ENCODE measurements at regions not wholly inside any gene's neighbourhood (a gene's known extent, or its start where the extent isn't known, plus 50 kb on each side); places are given as distances from the start of the nearest gene placed in this dataset.

DNA sequence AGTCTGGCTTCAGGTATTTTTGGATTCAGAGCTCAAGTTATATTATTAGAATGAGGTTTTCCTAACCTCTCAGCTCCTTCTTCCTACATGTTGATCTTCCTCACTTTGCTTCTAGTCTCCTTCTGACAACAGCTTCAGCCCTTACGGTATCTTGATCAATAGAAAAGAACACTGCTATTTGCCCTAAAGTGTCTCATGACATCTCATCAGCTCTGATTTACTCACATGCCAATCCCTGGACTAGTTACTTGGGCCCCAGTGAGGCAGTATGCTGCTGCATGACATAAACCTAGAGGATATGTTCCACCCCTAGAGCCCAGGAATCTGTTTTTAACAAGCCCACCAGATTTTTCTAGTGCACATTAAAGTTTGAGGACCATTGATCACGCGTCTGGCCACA, 110.3 kb downstream of the UNC5CL start:
- Mint-ChIP-seq H3K4me1 (ENCODE audit: low read depth) (no peaks in the 10 kb centered on the region), H3K27me3 (peaks cover 2% of the 10 kb centered on the region), H3K27ac (no peak overlapping the region), H3K4me3 (no peak overlapping the region), H3K36me3 (no peaks in the 10 kb centered on the region), H3K9me3 (ENCODE audit: low read depth) (no peaks in the 10 kb centered on the region)

DNA sequence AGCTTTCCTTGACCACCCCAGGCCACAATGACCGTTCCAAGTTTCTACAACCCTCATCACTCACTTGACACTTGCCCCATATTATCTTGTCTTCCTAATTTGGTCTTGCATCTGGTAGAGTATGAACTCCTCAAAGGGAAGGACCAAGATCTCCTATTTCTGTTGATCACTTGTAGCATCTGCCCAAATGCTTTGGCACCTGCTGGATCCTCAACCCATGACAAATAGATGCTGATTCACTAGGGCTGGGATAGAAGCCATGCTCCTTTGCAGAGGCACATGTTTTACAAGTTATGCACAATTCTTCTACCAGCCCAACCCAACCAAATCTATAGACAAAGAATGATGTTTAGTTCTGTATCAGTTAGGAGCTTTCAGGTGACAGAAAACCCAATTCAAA, 110.7 kb downstream of the UNC5CL start:
- H3K9me3 Mint-ChIP-seq (ENCODE audit: low read depth): no peaks in the 10 kb centered on the region
- H3K27me3 Mint-ChIP-seq: no peaks in the 10 kb centered on the region
- no peaks in the 10 kb centered on the region for H3K36me3 Mint-ChIP-seq
- no peak overlapping the region for H3K4me3 Mint-ChIP-seq
- no peaks in the 10 kb centered on the region for H3K4me1 Mint-ChIP-seq (ENCODE audit: low read depth)
- no peak overlapping the region for H3K27ac Mint-ChIP-seq

DNA sequence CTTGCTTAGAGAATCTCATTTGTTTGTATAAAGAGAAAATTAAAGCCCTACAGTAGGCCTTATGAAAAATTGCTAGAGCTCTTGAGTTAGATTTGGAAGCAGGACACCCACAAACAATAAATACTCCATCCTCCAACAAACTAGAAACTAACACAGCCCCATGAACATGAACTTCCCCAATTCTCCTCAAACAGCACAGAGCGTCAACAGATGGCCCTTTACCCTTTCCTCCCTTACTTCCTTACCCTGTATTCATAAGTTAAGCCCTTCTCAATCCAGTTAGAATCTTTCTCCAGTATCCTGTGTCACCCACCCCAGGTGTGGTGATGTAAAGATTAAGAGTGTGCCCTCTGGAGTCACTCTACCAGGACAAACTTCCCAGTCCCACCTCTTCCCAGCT, 113.7 kb downstream of the UNC5CL start:
- no peaks in the 10 kb centered on the region for H3K9me3 Mint-ChIP-seq (ENCODE audit: low read depth)
- H3K36me3 Mint-ChIP-seq: no peaks in the 10 kb centered on the region
- no peaks in the 10 kb centered on the region for H3K4me1 Mint-ChIP-seq (ENCODE audit: low read depth)
- H3K27ac Mint-ChIP-seq: no peak overlapping the region
- no peak overlapping the region for H3K4me3 Mint-ChIP-seq
- no peaks in the 10 kb centered on the region for H3K27me3 Mint-ChIP-seq

DNA sequence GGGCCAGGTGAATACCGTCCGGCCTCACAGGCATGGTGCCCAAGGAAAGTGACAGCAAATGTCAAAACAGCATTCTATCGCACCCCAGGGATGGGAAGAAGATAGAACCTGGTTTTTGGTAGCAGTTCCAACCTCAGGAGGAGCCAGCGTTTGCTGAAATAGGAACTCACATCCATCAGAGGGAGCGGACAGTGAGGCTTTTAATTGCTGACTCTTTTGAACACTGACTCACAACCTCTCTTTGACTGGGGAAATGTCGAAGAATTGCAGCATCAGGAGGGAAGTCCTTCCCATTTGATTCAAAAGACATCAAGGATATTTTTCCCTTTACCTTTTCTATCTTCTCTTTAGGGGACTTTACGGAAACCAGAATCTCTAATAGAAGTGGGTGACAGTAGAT, 114.2 kb downstream of the UNC5CL start:
- Mint-ChIP-seq H3K27ac (no peak overlapping the region), H3K27me3 (no peaks in the 10 kb centered on the region), H3K4me1 (ENCODE audit: low read depth) (no peaks in the 10 kb centered on the region), H3K9me3 (ENCODE audit: low read depth) (no peaks in the 10 kb centered on the region), H3K4me3 (no peak overlapping the region), H3K36me3 (no peaks in the 10 kb centered on the region)

DNA sequence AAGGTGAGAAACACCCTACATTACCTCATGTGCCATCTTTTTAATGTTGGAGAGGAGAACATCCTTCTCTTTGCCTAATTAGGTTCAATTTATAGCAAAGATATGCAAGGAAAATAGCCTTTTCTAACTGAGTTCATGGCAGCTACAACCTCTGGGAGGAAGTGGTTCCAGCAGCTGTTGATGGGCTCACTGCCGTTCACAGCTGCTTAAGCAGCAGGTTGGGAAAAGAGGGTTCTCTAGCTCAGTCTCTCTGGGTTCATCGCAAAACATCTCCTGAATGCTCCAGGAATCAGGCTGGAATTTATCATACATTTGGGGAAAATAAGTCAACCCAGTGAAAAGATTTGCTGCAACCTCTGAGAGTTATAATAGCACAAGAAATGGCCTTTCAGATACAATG, 115.1 kb downstream of the UNC5CL start:
- H3K9me3 Mint-ChIP-seq (ENCODE audit: low read depth): no peaks in the 10 kb centered on the region
- H3K27ac Mint-ChIP-seq: no peak overlapping the region
- no peaks in the 10 kb centered on the region for H3K4me1 Mint-ChIP-seq (ENCODE audit: low read depth)
- H3K36me3 Mint-ChIP-seq: no peaks in the 10 kb centered on the region
- H3K4me3 Mint-ChIP-seq: no peak overlapping the region
- H3K27me3 Mint-ChIP-seq: peaks cover 2% of the 10 kb centered on the region

DNA sequence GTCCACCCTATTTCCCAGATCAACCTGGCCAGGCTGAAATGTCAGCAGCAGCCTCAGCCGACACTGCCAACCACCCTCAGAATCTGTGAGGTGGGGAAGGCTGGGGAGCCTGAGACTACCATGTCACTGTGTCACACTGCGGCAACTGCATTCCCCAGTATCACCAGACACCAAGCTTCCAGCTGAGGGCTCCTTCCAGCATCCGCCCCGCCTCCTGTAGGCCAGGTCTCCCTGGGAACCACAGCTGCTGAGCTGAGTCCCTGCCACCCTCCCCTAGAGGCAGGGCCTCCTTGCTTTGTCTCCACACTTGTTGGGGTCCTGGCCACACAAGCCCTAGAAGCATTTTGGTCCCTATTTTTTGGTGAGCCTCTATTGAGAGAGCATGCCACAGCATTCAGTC, 115.7 kb downstream of the UNC5CL start:
- Mint-ChIP-seq H3K27ac (no peak overlapping the region), H3K4me3 (no peak overlapping the region), H3K36me3 (no peaks in the 10 kb centered on the region), H3K27me3 (peaks cover 6% of the 10 kb centered on the region), H3K9me3 (ENCODE audit: low read depth) (no peaks in the 10 kb centered on the region), H3K4me1 (ENCODE audit: low read depth) (no peaks in the 10 kb centered on the region)

DNA sequence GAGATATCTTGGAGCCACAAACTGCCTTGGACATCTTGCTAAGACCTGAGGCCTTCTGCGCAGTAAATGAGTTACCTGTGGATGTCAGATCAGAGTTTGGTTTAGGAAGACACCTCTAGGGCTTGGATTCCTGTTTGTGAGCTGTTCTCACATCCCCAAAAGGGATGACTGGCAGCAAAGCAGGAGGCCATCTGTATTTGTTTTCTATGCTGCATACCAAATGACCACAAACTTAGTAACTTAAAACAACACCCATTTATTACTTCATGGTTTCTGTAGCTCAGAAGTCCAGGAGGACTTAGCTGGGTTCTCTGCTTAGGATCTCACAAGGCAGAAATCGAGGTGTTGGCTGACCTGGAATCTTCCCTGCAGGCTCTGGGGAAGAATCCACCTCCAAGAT, 116.7 kb downstream of the UNC5CL start:
- Mint-ChIP-seq H3K4me1 (ENCODE audit: low read depth) (no peaks in the 10 kb centered on the region), H3K27me3 (peaks cover 6% of the 10 kb centered on the region), H3K9me3 (ENCODE audit: low read depth) (no peaks in the 10 kb centered on the region), H3K36me3 (no peaks in the 10 kb centered on the region), H3K4me3 (no peak overlapping the region), H3K27ac (no peak overlapping the region)

DNA sequence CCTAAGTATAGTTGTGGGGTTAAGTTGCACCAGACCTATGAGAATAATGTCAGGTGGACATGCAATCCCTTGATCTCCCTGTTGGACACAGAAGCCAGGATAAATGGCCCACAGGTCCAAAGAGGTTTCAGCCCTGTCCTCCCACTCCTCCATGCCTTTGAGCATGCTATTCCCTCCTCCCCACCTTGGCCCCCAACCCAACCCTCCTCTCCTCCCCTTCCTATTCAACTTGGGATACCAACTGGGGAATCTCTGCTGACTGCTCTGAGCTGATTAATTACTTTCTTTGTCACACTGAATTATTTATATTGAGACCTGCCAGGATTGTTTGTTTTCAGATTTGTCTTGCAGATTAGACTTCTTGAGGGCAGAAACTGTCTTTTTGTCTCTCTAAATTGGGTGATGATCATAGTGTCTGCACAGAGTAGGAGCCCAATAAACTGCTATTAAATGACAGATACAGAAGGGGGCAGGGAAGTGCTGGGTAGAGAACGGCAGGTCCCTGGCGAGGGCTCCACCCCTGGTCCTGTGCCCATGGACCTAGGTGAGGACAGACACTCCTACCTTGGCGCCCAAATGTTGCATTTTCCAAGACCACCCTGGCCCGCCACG, 120.9 kb downstream of the UNC5CL start:
- H3K4me1 Mint-ChIP-seq (ENCODE audit: low read depth): no peaks in the 10 kb centered on the region
- H3K27me3 Mint-ChIP-seq: peaks cover 11% of the 10 kb centered on the region
- H3K27ac Mint-ChIP-seq: no peak overlapping the region
- no peak overlapping the region for H3K4me3 Mint-ChIP-seq
- no peaks in the 10 kb centered on the region for H3K9me3 Mint-ChIP-seq (ENCODE audit: low read depth)
- no peaks in the 10 kb centered on the region for H3K36me3 Mint-ChIP-seq

DNA sequence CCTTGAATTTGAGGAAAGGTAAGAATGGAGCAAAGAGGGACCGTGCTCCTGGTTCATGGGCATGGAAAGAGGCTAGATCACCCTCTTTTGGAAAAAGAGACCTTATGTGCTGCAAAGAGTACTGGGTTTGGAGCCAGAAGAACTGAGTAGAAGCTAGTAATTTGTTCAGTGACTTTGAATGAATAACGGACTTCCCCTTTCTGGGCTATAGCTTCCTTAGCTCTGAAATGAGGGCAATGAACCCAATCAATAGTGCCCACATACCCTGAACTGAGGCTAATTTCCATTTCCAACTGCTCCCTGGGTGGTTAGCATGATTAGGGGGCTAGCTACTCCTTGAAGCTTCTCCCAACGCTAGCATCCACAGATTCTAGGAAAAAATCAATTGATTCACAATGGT, 121.4 kb downstream of the UNC5CL start:
- no peaks in the 10 kb centered on the region for H3K9me3 Mint-ChIP-seq (ENCODE audit: low read depth)
- no peak overlapping the region for H3K27ac Mint-ChIP-seq
- H3K4me1 Mint-ChIP-seq (ENCODE audit: low read depth): no peaks in the 10 kb centered on the region
- H3K36me3 Mint-ChIP-seq: no peaks in the 10 kb centered on the region
- H3K4me3 Mint-ChIP-seq: no peak overlapping the region
- H3K27me3 Mint-ChIP-seq: peaks cover 11% of the 10 kb centered on the region

DNA sequence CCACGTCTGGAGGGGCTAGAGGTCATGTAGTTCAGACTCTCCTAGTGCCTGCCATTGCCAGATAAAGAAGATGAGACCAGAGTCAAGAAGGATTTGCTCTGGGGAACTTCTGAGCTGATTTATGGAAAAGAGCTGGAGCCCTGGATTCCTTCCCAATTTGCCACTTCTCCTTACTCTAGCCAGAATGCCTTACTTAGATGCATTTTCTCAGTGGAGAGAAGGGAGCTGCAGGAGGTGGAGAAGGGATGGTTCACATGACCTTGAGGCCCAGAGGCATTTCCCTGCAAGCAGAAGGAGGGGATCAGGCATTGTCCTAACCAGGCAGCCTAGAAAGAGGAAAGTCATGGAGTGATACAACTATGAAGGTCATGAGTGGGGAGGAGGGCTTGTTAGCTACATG, 122.2 kb downstream of the UNC5CL start:
- Mint-ChIP-seq H3K36me3 (no peaks in the 10 kb centered on the region), H3K4me1 (ENCODE audit: low read depth) (no peaks in the 10 kb centered on the region), H3K27me3 (peaks cover 11% of the 10 kb centered on the region), H3K9me3 (ENCODE audit: low read depth) (no peaks in the 10 kb centered on the region), H3K4me3 (no peak overlapping the region), H3K27ac (no peak overlapping the region)

DNA sequence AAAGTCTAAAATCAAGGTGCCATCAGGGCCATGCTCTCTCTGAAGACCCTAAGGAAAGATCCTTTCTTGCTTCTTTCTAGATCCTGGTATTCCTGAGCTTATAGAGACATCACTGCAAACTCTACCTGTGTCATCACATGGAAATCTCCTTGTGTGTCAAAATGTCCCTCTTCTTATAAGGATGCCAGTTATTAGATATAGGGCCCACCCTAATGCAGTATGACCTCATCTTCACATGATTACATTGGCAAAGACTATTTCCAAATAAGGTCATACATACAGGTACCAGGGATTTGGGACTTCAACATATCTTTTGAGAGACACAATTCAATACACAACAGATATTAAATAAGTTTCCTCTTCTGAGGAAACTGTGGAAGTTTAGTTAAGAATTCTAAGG, 123.9 kb downstream of the UNC5CL start:
- H3K4me3 Mint-ChIP-seq: no peak overlapping the region
- H3K9me3 Mint-ChIP-seq (ENCODE audit: low read depth): no peaks in the 10 kb centered on the region
- no peaks in the 10 kb centered on the region for H3K4me1 Mint-ChIP-seq (ENCODE audit: low read depth)
- peaks cover 11% of the 10 kb centered on the region for H3K27me3 Mint-ChIP-seq
- no peaks in the 10 kb centered on the region for H3K36me3 Mint-ChIP-seq
- no peak overlapping the region for H3K27ac Mint-ChIP-seq

DNA sequence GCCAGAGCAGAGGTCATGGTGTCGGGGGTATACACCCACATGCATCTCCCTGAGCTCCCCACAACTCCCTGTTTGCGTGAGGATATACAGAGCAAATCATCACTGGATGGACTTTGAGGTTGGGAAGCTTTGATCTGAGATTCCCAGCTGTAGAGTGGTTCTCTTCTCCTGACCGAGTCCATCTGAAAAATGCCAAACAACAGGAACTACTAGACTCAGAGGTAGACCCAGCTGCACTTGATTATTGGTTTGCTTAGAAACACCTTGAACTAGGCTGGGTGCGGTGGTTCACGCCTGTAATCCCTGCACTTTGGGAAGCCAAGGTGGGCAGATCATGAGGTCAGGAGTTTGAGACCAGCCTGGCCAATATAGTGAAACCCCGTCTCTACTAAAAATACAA, 125.0 kb downstream of the UNC5CL start:
- Mint-ChIP-seq H3K4me1 (ENCODE audit: low read depth) (no peaks in the 10 kb centered on the region), H3K9me3 (ENCODE audit: low read depth) (no peaks in the 10 kb centered on the region), H3K27me3 (peaks cover 11% of the 10 kb centered on the region), H3K4me3 (no peak overlapping the region), H3K27ac (no peak overlapping the region), H3K36me3 (no peaks in the 10 kb centered on the region)

DNA sequence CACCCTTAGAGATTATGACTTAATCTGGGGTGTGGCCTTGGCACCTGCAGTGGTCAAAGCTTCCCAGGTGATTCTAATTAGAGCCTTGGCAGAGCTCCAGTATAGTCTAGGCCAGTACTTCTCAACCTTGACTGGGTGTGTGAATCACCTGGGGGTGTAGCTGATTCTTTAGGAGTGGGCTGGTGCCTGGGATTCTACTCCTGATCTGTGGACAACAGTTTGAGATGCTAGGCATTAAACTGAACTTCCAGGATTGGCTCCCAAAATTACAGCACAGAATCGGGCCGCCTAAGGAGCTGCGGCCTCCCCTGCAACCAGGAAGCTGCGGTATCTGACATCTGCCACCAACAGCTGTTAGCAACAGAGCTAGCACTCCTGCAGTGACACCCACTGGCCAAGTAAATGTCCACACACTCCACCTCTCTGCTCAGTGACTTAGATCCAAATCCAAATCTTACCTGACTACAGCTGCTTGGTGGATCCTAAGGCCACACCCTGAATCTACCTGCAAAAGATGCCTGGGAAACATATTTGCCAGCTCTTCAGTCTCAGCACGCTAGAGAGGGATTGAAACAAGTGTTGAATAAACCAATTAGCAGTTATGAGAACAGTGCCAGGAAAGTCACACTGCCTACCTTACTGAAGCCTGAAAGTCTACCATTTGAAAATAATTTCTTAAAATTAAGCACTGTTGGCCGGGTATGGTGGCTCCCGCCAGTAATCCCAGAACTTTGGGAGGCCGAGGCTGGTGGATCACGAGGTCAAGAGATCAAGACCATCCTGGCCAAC, 126.7 kb downstream of the UNC5CL start:
- no peaks in the 10 kb centered on the region for H3K9me3 Mint-ChIP-seq (ENCODE audit: low read depth)
- H3K4me1 Mint-ChIP-seq (ENCODE audit: low read depth): no peaks in the 10 kb centered on the region
- no peaks in the 10 kb centered on the region for H3K36me3 Mint-ChIP-seq
- H3K27ac Mint-ChIP-seq: no peak overlapping the region
- H3K27me3 Mint-ChIP-seq: peaks cover 6% of the 10 kb centered on the region
- no peak overlapping the region for H3K4me3 Mint-ChIP-seq

DNA sequence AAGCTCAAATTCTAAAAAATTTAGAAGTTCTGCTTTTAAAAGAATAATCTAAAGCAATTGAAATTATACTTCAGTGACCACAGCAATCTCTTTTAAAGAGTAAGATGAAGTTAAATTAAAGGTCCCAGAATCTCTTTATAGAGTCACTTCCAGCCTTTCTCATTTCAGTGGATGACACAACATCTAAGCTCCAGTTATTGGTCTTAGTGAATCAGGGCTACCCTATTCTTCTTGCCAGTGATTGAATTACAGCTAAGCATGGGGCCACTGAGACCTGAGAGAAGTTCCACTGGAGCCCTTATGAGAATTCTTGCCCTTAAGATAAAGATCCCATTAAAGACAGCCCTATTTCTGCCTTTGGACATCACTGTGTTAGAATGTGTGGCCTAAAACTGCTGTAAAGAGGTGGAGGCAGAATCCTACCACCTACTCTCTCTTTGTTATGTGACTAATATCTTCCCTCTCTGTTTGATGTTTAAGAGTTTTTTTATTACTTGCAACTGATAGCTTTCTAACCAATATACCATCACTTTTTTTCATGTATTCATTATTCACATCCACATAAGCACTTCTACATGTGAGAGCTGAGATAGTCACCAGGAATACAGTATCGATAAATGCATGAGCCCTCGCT, 128.6 kb downstream of the UNC5CL start:
- Mint-ChIP-seq H3K4me3 (no peak overlapping the region), H3K9me3 (ENCODE audit: low read depth) (no peaks in the 10 kb centered on the region), H3K27ac (no peak overlapping the region), H3K27me3 (peaks cover 4% of the 10 kb centered on the region), H3K36me3 (peaks cover under 1% of the 10 kb centered on the region), H3K4me1 (ENCODE audit: low read depth) (no peaks in the 10 kb centered on the region)

DNA sequence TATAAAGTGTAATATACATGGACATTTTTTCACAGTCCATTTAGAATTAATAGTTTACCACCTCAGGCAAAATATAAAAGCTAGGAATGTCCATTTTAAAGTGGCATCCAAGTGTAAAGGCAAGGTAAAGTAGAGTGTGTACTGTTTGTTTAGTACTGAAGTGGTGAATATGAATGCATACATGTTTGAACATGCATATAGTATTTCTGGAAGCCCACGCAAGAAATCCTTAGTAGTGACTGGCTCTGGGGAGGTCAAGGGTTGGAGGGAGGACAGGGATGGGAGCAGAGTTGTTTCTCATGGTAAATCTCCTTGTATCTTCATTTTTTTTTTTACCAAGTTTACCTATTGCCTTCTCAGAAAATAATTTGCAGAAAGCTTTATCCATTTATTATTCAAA, 129.2 kb downstream of the UNC5CL start:
- peaks cover 4% of the 10 kb centered on the region for H3K27me3 Mint-ChIP-seq
- H3K9me3 Mint-ChIP-seq (ENCODE audit: low read depth): no peaks in the 10 kb centered on the region
- no peak overlapping the region for H3K4me3 Mint-ChIP-seq
- H3K4me1 Mint-ChIP-seq (ENCODE audit: low read depth): no peaks in the 10 kb centered on the region
- H3K27ac Mint-ChIP-seq: no peak overlapping the region
- H3K36me3 Mint-ChIP-seq: peaks cover 2% of the 10 kb centered on the region

All from activated naive CD8-positive, alpha-beta T cell (primary cell).